ENCODE measurements at regions not wholly inside any gene's neighbourhood (a gene's known extent, or its start where the extent isn't known, plus 50 kb on each side); places are given as distances from the start of the nearest gene placed in this dataset.

- 67 to 80% (median 76%) methylated on average over 9 of the region's 9 CpGs for WGBS, 4 donors
- no peak for ATAC-seq
- TF ChIP-seq CTCF (IDR thresholded peaks at IDR 0.05): no peak
- TF ChIP-seq POLR2A (IDR thresholded peaks at IDR 0.05): no peak
Observed at GRCh38 chr15:93631958-93632618, 543.1 kb upstream of the RGMA start.

GRCh38 chr15:93619597-93619996 lies 530.6 kb upstream of the RGMA start:
- no peak for TF ChIP-seq POLR2A (IDR thresholded peaks at IDR 0.05)
- no peak for TF ChIP-seq CTCF (IDR thresholded peaks at IDR 0.05)
- no peak overlapping the region for H3K27ac ChIP-seq
- no peak overlapping the region for H3K4me3 ChIP-seq
- H3K27me3 ChIP-seq: peaks cover 0 to 5% (median 0%) of the 10 kb centered on the region in 9 donors
- ATAC-seq (no peak), DNase-seq (no peak)
- 71 to 80% (median 77%) methylated on average over 5 of the region's 5 CpGs for WGBS, 4 donors
- no peaks in the 10 kb centered on the region for H3K9me3 ChIP-seq
- intact Hi-C loops (cut with DNase I): loop anchor here in 7 of 10 donors (5.0 to 10.0 kb wide), 6 partner anchors 135 to 587 kb away; partner anchors contain the start of gene RGMA (in 4 of the 7)
- H3K4me1 ChIP-seq: peaks cover 0 to 4% (median 0%) of the 10 kb centered on the region in 12 donors
- no peaks in the 10 kb centered on the region for H3K36me3 ChIP-seq

More at GRCh38 chr15:93631958-93632618, 543.1 kb upstream of the RGMA start:
- peaks cover 0 to 13% (median 0%) of the 10 kb centered on the region in 12 donors for H3K9me3 ChIP-seq
- no peaks in the 10 kb centered on the region for H3K27me3 ChIP-seq
- H3K36me3 ChIP-seq: no peaks in the 10 kb centered on the region
- intact Hi-C loops (cut with DNase I): loop anchor here in 1 of 10 donors (10.0 kb wide), 1 partner anchor 93 kb away; no protein-coding TSS in a partner anchor
- no peak for DNase-seq
- H3K4me1 ChIP-seq: no peaks in the 10 kb centered on the region
- H3K4me3 ChIP-seq: no peak overlapping the region
- no peak overlapping the region for H3K27ac ChIP-seq

GRCh38 chr15:93617443-93617842 lies 528.4 kb upstream of the RGMA start:
- Histone ChIP-seq H3K27me3 (peaks cover 0 to 5% (median 0%) of the 10 kb centered on the region in 9 donors), H3K36me3 (no peaks in the 10 kb centered on the region), H3K9me3 (no peaks in the 10 kb centered on the region), H3K27ac (no peak overlapping the region), H3K4me3 (no peak overlapping the region), H3K4me1 (peaks cover 0 to 13% (median 0%) of the 10 kb centered on the region in 12 donors)
- TF ChIP-seq POLR2A (IDR thresholded peaks at IDR 0.05) (no peak), CTCF (IDR thresholded peaks at IDR 0.05) (peak in 3 of 12 donors; percentile 9 to 18 (median 10))
- peak in 2 of 4 donors; percentile 27 to 61 for ATAC-seq
- intact Hi-C loops (cut with DNase I): loop anchor here in 7 of 10 donors (5.0 to 10.0 kb wide), 6 partner anchors 133 to 585 kb away; partner anchors contain the start of gene RGMA (in 4 of the 7)
- peak in 2 of 5 donors; percentile 18 to 30 for DNase-seq

- H3K4me3 ChIP-seq: no peak overlapping the region
- ATAC-seq: peak; percentile 68 to 88 (median 72)
- intact Hi-C loops (cut with DNase I): loop anchor here in 7 of 10 donors (1.0 to 10.0 kb wide), 7 partner anchors 27 to 582 kb away; partner anchors contain the start of gene RGMA (in 4 of the 7)
- no peaks in the 10 kb centered on the region for H3K27me3 ChIP-seq
- DNase-seq: peak; percentile 46 to 90 (median 66)
- WGBS, 4 donors: 64 to 70% (median 68%) methylated on average over 11 of the region's 11 CpGs
- peak overlapping the region; percentile 15 to 77 (median 44) for H3K27ac ChIP-seq
- no peak for TF ChIP-seq CTCF (IDR thresholded peaks at IDR 0.05)
- no peaks in the 10 kb centered on the region for H3K36me3 ChIP-seq
- H3K4me1 ChIP-seq: peaks cover 0 to 13% (median 0%) of the 10 kb centered on the region in 12 donors
- H3K9me3 ChIP-seq: no peaks in the 10 kb centered on the region
Observed at GRCh38 chr15:93614386-93615104, 525.5 kb upstream of the RGMA start.
